ENCODE measurements at regions not wholly inside any gene's neighbourhood (a gene's known extent, or its start where the extent isn't known, plus 50 kb on each side); places are given as distances from the start of the nearest gene placed in this dataset.

- TF ChIP-seq CTCF (IDR thresholded peaks at IDR 0.05) (no peak), EP300 (IDR thresholded peaks at IDR 0.05) (no peak)
These were observed 61.2 kb upstream of the NRSN1 start for GRCh38 chr6:24064832-24065231.
